Memory B cell (primary cell): ENCODE measurements at regions not wholly inside any gene's neighbourhood (a gene's known extent, or its start where the extent isn't known, plus 50 kb on each side); places are given as distances from the start of the nearest gene placed in this dataset.

Source experiments
- ATAC-seq: fragments of 150-1000 bp; cut with Tn5 transposase; 2 replicates; pipeline ENCODE4 v1.10.0; 2021; ENCODE audit warnings: low read depth, mild to moderate bottlenecking, moderate library complexity
- DNase-seq, 2 donors: peaks; one replicate each; pipeline ENCODE4 v3.0.0; 2022; ENCODE audit warnings: low spot score in 2 of 2
- H3K27ac Mint-ChIP-seq: one replicate; pipeline ENCODE4 v1.8.0; 2022; ENCODE audit warnings: mild to moderate bottlenecking, moderate library complexity, mixed read lengths
- H3K27me3 Mint-ChIP-seq: one replicate; pipeline ENCODE4 v1.8.0; 2022; ENCODE audit warnings: mixed read lengths
- H3K36me3 Mint-ChIP-seq: one replicate; pipeline ENCODE4 v1.8.0; 2022; ENCODE audit warnings: mild to moderate bottlenecking, mixed read lengths
- H3K4me1 Mint-ChIP-seq: one replicate; pipeline ENCODE4 v1.8.0; 2022; ENCODE audit warnings: mixed read lengths
- H3K4me3 Mint-ChIP-seq: one replicate; pipeline ENCODE4 v1.8.0; 2022; ENCODE audit warnings: mild to moderate bottlenecking, moderate library complexity, mixed read lengths
- H3K9me3 Mint-ChIP-seq: one replicate; pipeline ENCODE4 v1.8.0; 2022; ENCODE audit warnings: mixed read lengths

DNA sequence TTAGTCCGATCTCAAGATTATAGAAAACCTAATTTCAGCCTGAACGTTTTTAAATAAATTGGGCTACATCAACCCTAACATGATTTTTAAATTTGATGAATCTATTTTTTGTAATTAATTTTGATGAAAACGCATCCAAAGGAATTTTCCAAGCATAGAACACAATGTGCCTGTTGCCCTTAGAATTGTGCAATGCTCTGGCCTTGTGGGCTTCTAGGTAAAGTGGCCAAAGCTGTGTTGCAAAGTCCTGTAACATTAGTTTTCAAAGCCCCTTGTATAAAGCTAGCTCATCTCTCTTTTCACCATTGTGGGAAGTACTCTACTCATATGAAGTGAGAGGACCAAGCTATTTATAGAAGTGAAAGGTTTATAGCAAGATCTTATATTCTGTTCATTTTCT is 138.4 kb upstream of the PRPS1L1 start:
- Mint-ChIP-seq H3K36me3 (peaks cover 2% of the 10 kb centered on the region), H3K4me3 (no peak overlapping the region), H3K27me3 (no peaks in the 10 kb centered on the region), H3K4me1 (no peaks in the 10 kb centered on the region), H3K9me3 (peaks cover 5% of the 10 kb centered on the region), H3K27ac (no peak overlapping the region)
- DNase-seq (no peak), ATAC-seq (no peak)

DNA sequence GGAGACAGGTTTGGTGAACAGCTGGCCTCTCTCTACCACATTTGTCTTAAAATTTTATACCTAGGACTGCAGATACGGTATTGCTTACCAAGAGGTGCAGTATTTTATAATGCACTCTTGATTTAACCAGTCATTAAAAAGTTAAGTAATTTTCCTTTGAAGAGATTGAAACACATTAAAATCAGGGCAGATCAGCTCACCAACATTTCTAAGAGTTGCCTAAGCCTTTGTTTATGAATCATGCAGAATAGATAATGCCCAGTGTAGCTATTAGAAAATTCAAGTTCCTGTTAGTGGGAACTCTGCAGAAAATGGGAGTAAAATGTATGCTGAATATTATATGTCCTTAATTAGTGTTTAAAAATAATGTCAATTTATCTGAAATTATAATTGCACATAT is 140.2 kb upstream of the PRPS1L1 start:
- peaks cover 2% of the 10 kb centered on the region for H3K36me3 Mint-ChIP-seq
- no peak for ATAC-seq
- no peak overlapping the region for H3K4me3 Mint-ChIP-seq
- H3K27me3 Mint-ChIP-seq: no peaks in the 10 kb centered on the region
- no peaks in the 10 kb centered on the region for H3K4me1 Mint-ChIP-seq
- DNase-seq: no peak
- H3K9me3 Mint-ChIP-seq: peaks cover 11% of the 10 kb centered on the region
- no peak overlapping the region for H3K27ac Mint-ChIP-seq

GRCh38 chr7:18174996-18175395 is 147.3 kb upstream of the PRPS1L1 start:
- Mint-ChIP-seq H3K4me1 (peaks cover 36% of the 10 kb centered on the region), H3K27ac (no peak overlapping the region), H3K36me3 (peaks cover 6% of the 10 kb centered on the region), H3K27me3 (no peaks in the 10 kb centered on the region), H3K4me3 (peak overlapping the region; percentile 34), H3K9me3 (peaks cover 13% of the 10 kb centered on the region)
- DNase-seq (peak; percentile 11 to 19), ATAC-seq (peak; percentile 67)

GRCh38 chr7:18175801-18176450 is 148.3 kb upstream of the PRPS1L1 start:
- peaks cover 36% of the 10 kb centered on the region for H3K4me1 Mint-ChIP-seq
- H3K4me3 Mint-ChIP-seq: no peak overlapping the region
- H3K27me3 Mint-ChIP-seq: no peaks in the 10 kb centered on the region
- DNase-seq (no peak), ATAC-seq (no peak)
- no peak overlapping the region for H3K27ac Mint-ChIP-seq
- H3K9me3 Mint-ChIP-seq: peaks cover 9% of the 10 kb centered on the region
- H3K36me3 Mint-ChIP-seq: peaks cover 5% of the 10 kb centered on the region

GRCh38 chr7:18177129-18177814 is 149.6 kb upstream of the PRPS1L1 start:
- Mint-ChIP-seq H3K9me3 (peaks cover 4% of the 10 kb centered on the region), H3K4me3 (peak overlapping the region; percentile 78), H3K27ac (peak overlapping the region; percentile 81), H3K27me3 (no peaks in the 10 kb centered on the region), H3K4me1 (peaks cover 36% of the 10 kb centered on the region), H3K36me3 (peaks cover 5% of the 10 kb centered on the region)
- DNase-seq: no peak
- ATAC-seq: no peak

DNA sequence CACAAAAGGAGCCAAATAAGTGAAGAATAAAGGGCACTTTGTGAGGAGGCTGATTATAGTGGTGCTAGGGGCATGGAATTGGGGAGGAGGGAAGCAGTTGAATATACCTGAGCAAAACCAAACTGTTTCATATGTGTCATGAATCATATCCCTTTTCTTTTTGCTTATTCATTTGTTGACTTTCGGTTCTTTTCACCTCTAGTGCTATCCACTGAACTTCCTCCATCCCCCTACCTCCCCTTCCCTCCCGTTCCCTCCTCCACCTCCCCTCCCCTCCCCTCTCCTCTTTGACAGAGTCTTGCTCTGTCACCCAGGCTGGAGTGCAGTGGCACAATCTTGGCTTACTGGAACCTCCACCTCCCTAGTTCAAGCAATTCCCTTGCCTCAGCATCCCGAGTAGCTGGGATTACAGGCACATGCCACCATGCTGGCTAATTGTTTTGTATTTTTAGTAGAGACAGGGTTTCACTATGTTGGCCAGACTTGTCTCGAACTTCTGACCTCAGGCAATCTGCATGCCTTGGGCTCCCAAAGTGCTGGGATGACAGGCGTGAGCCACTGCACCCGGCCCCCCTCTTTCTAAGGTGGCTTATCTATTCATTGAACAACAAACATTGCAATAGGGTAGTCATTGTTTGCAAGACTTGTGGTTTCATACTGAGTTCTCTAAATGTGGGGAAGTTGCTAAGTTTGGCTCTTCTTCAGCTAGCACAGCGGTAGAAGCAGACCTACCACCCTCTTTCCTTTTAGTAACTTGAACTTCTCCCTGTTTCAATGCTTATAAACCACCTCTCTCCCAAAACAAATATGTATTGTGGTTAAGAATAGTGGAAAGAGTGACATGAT is 150.4 kb upstream of the PRPS1L1 start:
- Mint-ChIP-seq H3K27ac (peak overlapping the region; percentile 81), H3K36me3 (peaks cover 7% of the 10 kb centered on the region), H3K27me3 (peaks cover 2% of the 10 kb centered on the region), H3K9me3 (peaks cover 4% of the 10 kb centered on the region), H3K4me1 (peaks cover 36% of the 10 kb centered on the region), H3K4me3 (peak overlapping the region; percentile 78)
- peak in 1 of 2 donors; percentile 28 for DNase-seq
- peak; percentile 87 for ATAC-seq

- Mint-ChIP-seq H3K4me3 (no peak overlapping the region), H3K27ac (no peak overlapping the region), H3K27me3 (peaks cover 2% of the 10 kb centered on the region), H3K9me3 (peaks cover 2% of the 10 kb centered on the region), H3K4me1 (peaks cover 33% of the 10 kb centered on the region), H3K36me3 (peaks cover 2% of the 10 kb centered on the region)
- ATAC-seq: no peak
- DNase-seq: no peak
These were observed 151.4 kb upstream of the PRPS1L1 start for GRCh38 chr7:18179093-18179492.

- no peak for DNase-seq
These were observed 153.0 kb upstream of the PRPS1L1 start for GRCh38 chr7:18180685-18181084.

GRCh38 chr7:18189500-18190126 is 162.0 kb upstream of the PRPS1L1 start:
- H3K4me3 Mint-ChIP-seq: no peak overlapping the region
- H3K27me3 Mint-ChIP-seq: no peaks in the 10 kb centered on the region
- no peak for ATAC-seq
- H3K4me1 Mint-ChIP-seq: peaks cover 2% of the 10 kb centered on the region
- H3K9me3 Mint-ChIP-seq: peaks cover 2% of the 10 kb centered on the region
- no peak for DNase-seq
- H3K27ac Mint-ChIP-seq: no peak overlapping the region
- no peaks in the 10 kb centered on the region for H3K36me3 Mint-ChIP-seq

More at GRCh38 chr7:18180685-18181084, 153.0 kb upstream of the PRPS1L1 start:
- Mint-ChIP-seq H3K36me3 (peaks cover 2% of the 10 kb centered on the region), H3K27ac (no peak overlapping the region), H3K9me3 (peaks cover 2% of the 10 kb centered on the region), H3K4me1 (peaks cover 27% of the 10 kb centered on the region), H3K27me3 (peaks cover 2% of the 10 kb centered on the region), H3K4me3 (no peak overlapping the region)
- no peak for ATAC-seq

DNA sequence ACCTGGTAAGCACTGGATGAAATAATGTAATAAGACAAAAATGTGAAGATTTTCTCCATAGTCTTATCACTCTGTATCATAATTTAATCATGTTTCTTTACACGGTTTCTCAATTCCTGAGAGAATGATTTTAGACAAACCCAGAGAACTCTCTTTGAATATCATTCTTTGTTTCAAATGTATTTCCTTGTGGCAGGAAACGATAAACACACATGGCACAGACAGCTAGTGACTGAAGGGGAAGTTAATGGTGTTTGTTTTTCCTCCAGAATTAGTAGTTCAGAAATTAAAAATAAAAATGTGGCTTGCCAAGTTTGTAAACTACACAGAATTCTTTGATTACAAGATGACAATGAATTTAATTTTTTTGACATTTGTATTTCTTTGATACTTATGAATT is 163.7 kb upstream of the PRPS1L1 start:
- no peaks in the 10 kb centered on the region for H3K36me3 Mint-ChIP-seq
- ATAC-seq (no peak), DNase-seq (no peak)
- no peak overlapping the region for H3K4me3 Mint-ChIP-seq
- no peak overlapping the region for H3K27ac Mint-ChIP-seq
- no peaks in the 10 kb centered on the region for H3K27me3 Mint-ChIP-seq
- H3K9me3 Mint-ChIP-seq: peaks cover 2% of the 10 kb centered on the region
- peaks cover 2% of the 10 kb centered on the region for H3K4me1 Mint-ChIP-seq

- Mint-ChIP-seq H3K27ac (no peak overlapping the region), H3K36me3 (no peaks in the 10 kb centered on the region), H3K4me1 (peaks cover 2% of the 10 kb centered on the region)
These were observed 164.4 kb upstream of the PRPS1L1 start for GRCh38 chr7:18191862-18192625.

GRCh38 chr7:18194616-18195015 is 167.0 kb upstream of the PRPS1L1 start:
- ATAC-seq (no peak), DNase-seq (no peak)
- Mint-ChIP-seq H3K27ac (no peak overlapping the region), H3K36me3 (no peaks in the 10 kb centered on the region), H3K4me1 (peaks cover 2% of the 10 kb centered on the region), H3K27me3 (no peaks in the 10 kb centered on the region), H3K9me3 (no peaks in the 10 kb centered on the region), H3K4me3 (no peak overlapping the region)

More at GRCh38 chr7:18191862-18192625, 164.4 kb upstream of the PRPS1L1 start:
- ATAC-seq (no peak), DNase-seq (no peak)
- no peaks in the 10 kb centered on the region for H3K27me3 Mint-ChIP-seq
- H3K9me3 Mint-ChIP-seq: peaks cover 2% of the 10 kb centered on the region
- H3K4me3 Mint-ChIP-seq: no peak overlapping the region

- no peaks in the 10 kb centered on the region for H3K36me3 Mint-ChIP-seq
- H3K27ac Mint-ChIP-seq: no peak overlapping the region
- no peak overlapping the region for H3K4me3 Mint-ChIP-seq
- no peaks in the 10 kb centered on the region for H3K27me3 Mint-ChIP-seq
- H3K4me1 Mint-ChIP-seq: no peaks in the 10 kb centered on the region
- ATAC-seq: no peak
- DNase-seq: no peak
- H3K9me3 Mint-ChIP-seq: no peaks in the 10 kb centered on the region
These were observed 169.0 kb upstream of the PRPS1L1 start for GRCh38 chr7:18196638-18197037.
